Activated naive CD4-positive, alpha-beta T cell treated with anti-CD3 and anti-CD28 coated beads, Interleukin-2, amount 10 ng/mL, durations not matched to agents 7 days and 5 days (primary cell): ENCODE measurements at regions not wholly inside any gene's neighbourhood (a gene's known extent, or its start where the extent isn't known, plus 50 kb on each side); places are given as distances from the start of the nearest gene placed in this dataset.

ENCODE experiments used
- CTCF ChIA-PET: fragments of 350-600 bp; sonication (Branson Sonifier 250); formaldehyde crosslinking; loops from one replicate; lab custom pipeline; 2021; ENCODE audit warnings: antibody characterized with exemption; lab: Charles Lee
- DNase-seq: peaks from one replicate; pipeline ENCODE4 v3.0.0-alpha.2; 2020
- H3K27ac Mint-ChIP-seq: one replicate; pipeline ENCODE4 v1.8.0; 2021; ENCODE audit warnings: mild to moderate bottlenecking, moderate library complexity, mixed read lengths
- H3K27me3 Mint-ChIP-seq: one replicate; pipeline ENCODE4 v1.8.0; 2021; ENCODE audit warnings: mild to moderate bottlenecking, mixed read lengths
- H3K36me3 Mint-ChIP-seq: one replicate; pipeline ENCODE4 v1.8.0; 2021; ENCODE audit warnings: mixed read lengths
- H3K4me1 Mint-ChIP-seq: one replicate; pipeline ENCODE4 v1.8.0; 2021; ENCODE audit warnings: mixed read lengths
- H3K4me3 Mint-ChIP-seq: one replicate; pipeline ENCODE4 v1.8.0; 2021; ENCODE audit warnings: mild to moderate bottlenecking, moderate library complexity, mixed read lengths
- H3K9me3 Mint-ChIP-seq: one replicate; pipeline ENCODE4 v1.8.0; 2021; ENCODE audit warnings: mixed read lengths

DNA sequence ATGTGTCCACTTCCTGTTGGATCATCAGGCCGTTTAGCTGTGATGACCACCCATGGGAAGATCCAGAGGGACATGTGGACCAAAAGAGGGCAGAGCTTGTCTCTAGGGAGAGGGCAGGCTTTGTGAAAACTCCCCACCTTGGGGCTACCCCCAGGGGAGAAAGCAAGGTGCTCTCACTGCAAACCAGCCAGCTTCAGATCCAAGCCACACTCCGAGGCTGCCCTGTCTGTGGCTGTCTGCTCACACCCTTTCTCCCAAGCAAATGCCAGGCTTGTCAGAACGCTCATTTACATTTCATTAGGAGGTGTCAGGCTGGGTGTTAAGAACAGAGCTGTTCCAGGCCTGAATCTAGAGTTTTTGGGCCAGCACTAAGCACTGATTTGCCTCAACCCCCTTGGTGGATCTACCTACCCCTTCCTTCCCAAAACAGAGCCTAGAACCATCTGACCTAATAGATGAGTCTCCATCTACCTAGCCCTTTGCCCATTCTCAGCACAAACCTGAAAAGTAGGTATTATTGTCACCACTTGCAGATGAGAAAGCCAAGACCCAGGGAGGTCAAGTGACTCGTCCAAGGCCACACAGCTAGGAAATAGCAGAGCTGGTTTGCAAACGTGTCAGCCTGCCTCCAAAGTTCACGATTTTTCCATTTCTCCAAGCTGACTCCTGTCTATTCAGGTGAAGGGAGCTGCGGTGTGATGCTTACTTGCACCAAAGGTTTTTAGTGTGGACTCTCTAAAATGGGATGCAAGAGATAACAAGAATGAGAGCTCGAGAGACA lies 130.9 kb downstream of the EMX2 start:
- Mint-ChIP-seq H3K4me1 (no peaks in the 10 kb centered on the region), H3K27ac (no peak overlapping the region), H3K4me3 (no peak overlapping the region), H3K36me3 (no peaks in the 10 kb centered on the region), H3K9me3 (no peaks in the 10 kb centered on the region), H3K27me3 (peaks cover 16% of the 10 kb centered on the region)
- CTCF ChIA-PET = interaction anchor here (0.6 kb wide), 1 partner anchor 83 kb away, joined by 3 read pairs; no protein-coding TSS in a partner anchor
- no peak for DNase-seq

DNA sequence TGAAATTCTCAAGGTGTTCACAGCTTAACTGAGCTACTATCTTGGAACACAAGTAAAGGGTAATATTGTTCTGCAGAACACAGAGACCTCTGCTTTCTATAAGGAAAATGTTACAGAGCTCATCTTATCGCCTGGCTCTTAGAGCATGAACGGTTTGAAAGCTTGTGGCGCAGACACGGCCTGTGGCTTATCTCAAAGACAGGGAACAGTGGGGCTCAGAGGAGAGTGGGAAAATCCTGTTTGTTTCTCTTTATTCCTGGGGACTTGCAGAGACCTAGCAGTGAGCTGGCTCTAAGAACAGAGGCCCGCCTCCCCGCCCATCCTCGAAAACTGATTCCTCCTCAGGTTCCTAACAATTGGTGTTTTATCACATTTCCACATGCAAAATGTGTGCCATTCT lies 131.7 kb downstream of the EMX2 start:
- peaks cover 14% of the 10 kb centered on the region for H3K27me3 Mint-ChIP-seq
- no peaks in the 10 kb centered on the region for H3K36me3 Mint-ChIP-seq
- no peak overlapping the region for H3K27ac Mint-ChIP-seq
- no peak for DNase-seq
- no peaks in the 10 kb centered on the region for H3K9me3 Mint-ChIP-seq
- H3K4me3 Mint-ChIP-seq = no peak overlapping the region
- CTCF ChIA-PET = no interaction called here
- H3K4me1 Mint-ChIP-seq = no peaks in the 10 kb centered on the region

DNA sequence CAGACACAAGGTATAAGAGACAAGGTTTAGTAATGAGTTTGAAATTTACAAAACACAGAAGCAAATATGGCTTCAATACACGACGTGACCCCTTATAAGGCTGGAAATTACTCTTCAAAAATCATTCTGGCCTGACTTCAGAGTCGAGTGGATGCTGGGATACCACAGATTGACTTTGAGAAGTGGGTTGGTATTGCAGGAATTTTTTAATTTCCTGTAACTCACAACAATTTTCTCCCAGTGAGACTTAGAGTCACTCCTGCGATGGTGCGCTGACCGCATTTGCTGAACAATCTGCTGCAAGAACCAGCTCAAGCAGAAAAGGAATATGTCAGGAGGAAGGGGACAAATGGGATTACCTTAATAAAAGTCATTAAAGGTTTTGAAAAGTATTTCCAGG lies 132.1 kb downstream of the EMX2 start:
- Mint-ChIP-seq H3K4me1 (no peaks in the 10 kb centered on the region), H3K27me3 (peaks cover 11% of the 10 kb centered on the region), H3K4me3 (no peak overlapping the region), H3K9me3 (no peaks in the 10 kb centered on the region), H3K36me3 (no peaks in the 10 kb centered on the region), H3K27ac (no peak overlapping the region)
- CTCF ChIA-PET = no interaction called here
- no peak for DNase-seq

DNA sequence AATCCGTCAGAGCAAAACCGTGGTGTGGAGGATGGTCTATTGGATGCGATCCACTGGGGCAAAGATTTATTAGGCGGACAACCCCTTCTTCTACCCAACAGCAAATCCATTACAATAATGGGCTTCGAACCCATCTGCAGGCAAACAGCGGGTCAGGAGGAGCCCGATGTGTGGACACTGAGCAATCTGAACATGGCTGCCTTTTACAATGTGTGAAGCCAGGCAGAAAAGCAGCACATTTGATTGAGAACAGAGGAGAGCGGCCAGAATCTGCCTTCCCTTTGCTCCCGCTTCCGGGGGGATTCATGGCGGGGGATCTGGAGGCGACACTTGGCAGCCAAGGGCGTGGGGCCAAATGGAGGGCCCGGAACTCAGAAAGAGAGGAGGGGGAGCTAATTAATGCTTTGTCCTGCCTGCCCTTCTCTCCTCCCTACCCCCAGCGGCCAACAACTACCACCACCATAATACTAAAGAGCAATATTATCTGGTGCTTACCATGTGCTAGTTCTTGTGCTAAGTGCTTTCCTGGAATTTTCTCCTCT lies 133.0 kb downstream of the EMX2 start:
- H3K27ac Mint-ChIP-seq = no peak overlapping the region
- CTCF ChIA-PET = no interaction called here
- H3K36me3 Mint-ChIP-seq = no peaks in the 10 kb centered on the region
- no peaks in the 10 kb centered on the region for H3K4me1 Mint-ChIP-seq
- H3K27me3 Mint-ChIP-seq = peaks cover 11% of the 10 kb centered on the region
- H3K4me3 Mint-ChIP-seq = no peak overlapping the region
- DNase-seq = no peak
- no peaks in the 10 kb centered on the region for H3K9me3 Mint-ChIP-seq

DNA sequence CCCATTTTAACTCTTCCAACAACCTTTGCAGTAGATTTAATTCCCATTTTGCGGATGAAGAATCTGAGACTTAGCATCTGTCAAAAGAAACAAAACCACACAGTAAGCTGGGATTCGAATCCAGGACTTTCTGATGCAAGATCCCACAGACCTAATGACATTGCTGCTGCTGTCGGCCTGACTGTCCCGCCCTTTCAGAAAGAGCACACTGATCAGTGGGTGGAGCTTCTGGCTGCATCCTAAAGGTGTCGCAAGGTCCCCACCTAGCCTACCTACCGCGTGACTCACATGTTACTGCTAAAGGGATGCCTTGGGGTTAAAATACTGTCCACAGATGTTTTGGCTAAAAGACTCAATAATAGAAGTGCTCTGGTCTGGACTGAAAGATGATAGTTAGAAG lies 134.7 kb downstream of the EMX2 start:
- Mint-ChIP-seq H3K27me3 (peaks cover 11% of the 10 kb centered on the region), H3K36me3 (no peaks in the 10 kb centered on the region), H3K4me1 (no peaks in the 10 kb centered on the region), H3K27ac (no peak overlapping the region), H3K9me3 (no peaks in the 10 kb centered on the region), H3K4me3 (no peak overlapping the region)
- DNase-seq = no peak
- CTCF ChIA-PET = no interaction called here

GRCh38 chr10:117677890-117678500 lies 135.4 kb downstream of the EMX2 start:
- H3K27ac Mint-ChIP-seq = no peak overlapping the region
- H3K27me3 Mint-ChIP-seq = peaks cover 11% of the 10 kb centered on the region
- no peak overlapping the region for H3K4me3 Mint-ChIP-seq
- no peak for DNase-seq
- CTCF ChIA-PET = no interaction called here
- H3K9me3 Mint-ChIP-seq = no peaks in the 10 kb centered on the region
- H3K4me1 Mint-ChIP-seq = no peaks in the 10 kb centered on the region
- H3K36me3 Mint-ChIP-seq = no peaks in the 10 kb centered on the region

- H3K36me3 Mint-ChIP-seq = no peaks in the 10 kb centered on the region
- H3K4me3 Mint-ChIP-seq = no peak overlapping the region
- H3K27ac Mint-ChIP-seq = no peak overlapping the region
- CTCF ChIA-PET = no interaction called here
- H3K9me3 Mint-ChIP-seq = no peaks in the 10 kb centered on the region
- DNase-seq = no peak
- peaks cover 10% of the 10 kb centered on the region for H3K27me3 Mint-ChIP-seq
- H3K4me1 Mint-ChIP-seq = no peaks in the 10 kb centered on the region
Measured at GRCh38 chr10:117680601-117681000, 138.1 kb downstream of the EMX2 start.

- H3K36me3 Mint-ChIP-seq = no peaks in the 10 kb centered on the region
- peaks cover 10% of the 10 kb centered on the region for H3K27me3 Mint-ChIP-seq
- no peak overlapping the region for H3K27ac Mint-ChIP-seq
- no peaks in the 10 kb centered on the region for H3K4me1 Mint-ChIP-seq
- no peaks in the 10 kb centered on the region for H3K9me3 Mint-ChIP-seq
- CTCF ChIA-PET = no interaction called here
- no peak for DNase-seq
- no peak overlapping the region for H3K4me3 Mint-ChIP-seq
Measured at GRCh38 chr10:117681104-117681503, 138.6 kb downstream of the EMX2 start.

DNA sequence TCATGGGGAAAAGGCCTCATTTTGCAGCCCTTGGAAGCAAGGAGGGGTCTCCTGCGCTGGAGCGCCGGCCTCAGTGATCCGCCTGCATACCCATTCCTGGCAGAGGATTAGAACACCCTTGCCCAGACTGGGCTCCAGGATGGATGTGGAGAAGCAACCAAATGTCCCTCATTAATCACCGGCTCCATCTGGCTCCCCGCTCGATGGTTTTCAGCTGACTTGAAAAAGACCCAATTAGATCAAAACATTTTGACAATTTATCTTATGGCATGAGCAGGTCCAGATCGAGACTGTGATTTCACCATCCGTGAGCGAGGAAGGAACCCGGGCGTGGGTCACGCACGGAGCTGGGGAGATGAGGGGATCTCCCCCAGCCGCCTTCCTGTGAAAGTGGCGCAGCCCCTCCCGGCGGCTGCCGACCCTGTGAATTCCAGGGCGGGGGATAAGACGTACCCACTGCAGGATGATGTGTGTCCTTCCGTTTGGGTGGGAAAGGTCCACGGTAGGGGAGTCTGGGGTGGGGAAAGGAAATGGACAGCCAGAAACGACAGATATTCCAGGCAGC lies 141.6 kb downstream of the EMX2 start:
- no peaks in the 10 kb centered on the region for H3K9me3 Mint-ChIP-seq
- peaks cover 3% of the 10 kb centered on the region for H3K27me3 Mint-ChIP-seq
- CTCF ChIA-PET = no interaction called here
- no peaks in the 10 kb centered on the region for H3K36me3 Mint-ChIP-seq
- no peak overlapping the region for H3K27ac Mint-ChIP-seq
- no peak overlapping the region for H3K4me3 Mint-ChIP-seq
- no peaks in the 10 kb centered on the region for H3K4me1 Mint-ChIP-seq
- DNase-seq = no peak

DNA sequence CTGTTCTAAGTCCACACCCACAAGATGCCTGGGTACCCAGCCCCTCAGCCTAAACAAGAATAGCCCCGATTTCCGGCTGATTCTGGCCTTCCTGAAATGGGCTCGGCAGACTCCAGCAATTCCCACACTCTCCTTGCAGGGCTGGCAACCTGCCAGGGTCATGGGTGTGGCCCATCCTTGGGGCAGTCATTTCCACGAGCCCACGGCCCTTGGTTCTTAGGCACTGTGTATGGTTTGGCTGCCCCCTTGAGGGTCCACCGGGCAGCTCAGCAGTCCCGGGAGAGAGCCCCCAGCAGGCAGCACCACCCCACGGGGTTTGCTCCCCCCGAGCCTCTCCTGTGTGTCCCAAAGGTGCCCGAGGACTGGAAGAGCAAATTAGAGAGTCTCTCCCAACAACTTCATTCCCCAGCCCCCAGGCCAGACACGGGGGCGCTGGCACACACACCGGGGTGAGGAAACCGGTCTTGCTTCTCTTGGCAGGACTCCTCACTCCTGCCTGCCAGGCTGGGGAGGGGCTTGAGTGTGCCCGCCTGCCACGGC lies 142.2 kb downstream of the EMX2 start:
- Mint-ChIP-seq H3K9me3 (no peaks in the 10 kb centered on the region), H3K27me3 (peaks cover 3% of the 10 kb centered on the region), H3K4me1 (no peaks in the 10 kb centered on the region), H3K36me3 (no peaks in the 10 kb centered on the region), H3K27ac (no peak overlapping the region), H3K4me3 (no peak overlapping the region)
- CTCF ChIA-PET = no interaction called here
- DNase-seq = no peak

DNA sequence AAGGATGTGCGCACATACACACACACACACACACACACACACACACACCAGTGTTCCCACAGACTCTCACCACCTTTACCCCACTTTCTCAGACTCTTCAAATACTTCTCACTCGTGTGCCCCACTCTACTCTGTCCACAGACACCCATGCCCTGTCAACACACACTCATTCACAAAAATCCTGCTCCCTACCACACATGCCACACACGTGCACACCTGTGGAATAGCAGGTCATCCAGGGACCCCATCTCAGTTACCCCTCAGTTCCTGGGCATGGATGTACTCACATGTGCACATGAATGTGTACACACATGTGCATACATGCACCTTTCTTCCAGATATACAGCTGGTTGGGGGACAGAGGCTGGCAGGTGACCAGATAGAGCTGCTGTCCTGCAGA lies 142.9 kb downstream of the EMX2 start:
- Mint-ChIP-seq H3K36me3 (no peaks in the 10 kb centered on the region), H3K27ac (no peak overlapping the region), H3K27me3 (peaks cover 3% of the 10 kb centered on the region), H3K4me3 (no peak overlapping the region), H3K4me1 (no peaks in the 10 kb centered on the region), H3K9me3 (no peaks in the 10 kb centered on the region)
- CTCF ChIA-PET = no interaction called here
- no peak for DNase-seq

DNA sequence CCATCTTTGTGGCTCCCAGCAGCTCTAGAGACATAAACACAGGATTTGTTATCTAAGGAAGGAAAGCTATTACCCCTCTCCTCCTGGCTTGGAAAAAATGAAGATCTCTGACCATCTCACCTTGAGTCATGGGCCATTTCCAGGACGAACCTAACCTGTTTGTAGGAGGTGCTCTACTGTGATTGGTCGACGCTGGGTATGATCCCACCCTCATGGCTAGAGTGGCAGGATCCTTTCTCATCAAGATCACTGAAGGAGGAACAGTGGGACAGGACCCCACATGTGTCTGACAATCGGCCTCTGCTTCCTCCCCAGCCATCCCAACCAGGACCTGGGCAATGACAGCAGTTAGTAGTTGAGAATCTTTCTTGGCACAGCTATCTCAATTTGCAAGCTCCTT lies 144.1 kb downstream of the EMX2 start:
- Mint-ChIP-seq H3K27me3 (peaks cover 3% of the 10 kb centered on the region), H3K9me3 (no peaks in the 10 kb centered on the region), H3K4me3 (no peak overlapping the region), H3K36me3 (no peaks in the 10 kb centered on the region), H3K27ac (no peak overlapping the region), H3K4me1 (no peaks in the 10 kb centered on the region)
- CTCF ChIA-PET = no interaction called here
- DNase-seq = no peak

- no peak overlapping the region for H3K4me3 Mint-ChIP-seq
- H3K9me3 Mint-ChIP-seq = no peaks in the 10 kb centered on the region
- no peaks in the 10 kb centered on the region for H3K4me1 Mint-ChIP-seq
- H3K36me3 Mint-ChIP-seq = no peaks in the 10 kb centered on the region
- H3K27ac Mint-ChIP-seq = no peak overlapping the region
- DNase-seq = no peak
- peaks cover 3% of the 10 kb centered on the region for H3K27me3 Mint-ChIP-seq
- CTCF ChIA-PET = no interaction called here
Measured at GRCh38 chr10:117688358-117688757, 145.8 kb downstream of the EMX2 start.

- CTCF ChIA-PET = no interaction called here
Measured at GRCh38 chr10:117689566-117689965, 147.0 kb downstream of the EMX2 start.

More at GRCh38 chr10:117689566-117689965, 147.0 kb downstream of the EMX2 start:
- H3K4me1 Mint-ChIP-seq = no peaks in the 10 kb centered on the region
- DNase-seq = no peak
- H3K9me3 Mint-ChIP-seq = no peaks in the 10 kb centered on the region
- no peaks in the 10 kb centered on the region for H3K27me3 Mint-ChIP-seq
- H3K27ac Mint-ChIP-seq = no peak overlapping the region
- H3K4me3 Mint-ChIP-seq = no peak overlapping the region
- H3K36me3 Mint-ChIP-seq = no peaks in the 10 kb centered on the region
